A673 (cell line): ENCODE measurements at regions not wholly inside any gene's neighbourhood (a gene's known extent, or its start where the extent isn't known, plus 50 kb on each side); places are given as distances from the start of the nearest gene placed in this dataset.

ENCODE experiments used
- BruUV-seq: library from RNA; stranded (reverse); fragments of 400-500 nt; replicated peaks from 2 replicates; lab custom pipeline; 2021; lab: Mats Ljungman, UMichigan
- CTCF ChIA-PET: fragments of 300-600 bp; sonication (Branson Sonifier 250); formaldehyde crosslinking; loops from one replicate; lab custom pipeline; 2022; ENCODE audit warnings: antibody characterized with exemption; lab: Charles Lee
- POLR2A ChIA-PET: fragments of 300-600 bp; sonication (Branson Sonifier 250); formaldehyde crosslinking; loops from one replicate; lab custom pipeline; 2022; ENCODE audit warnings: antibody characterized with exemption; ENCODE audit not compliant: low non-redundant PET; lab: Charles Lee
- DNase-seq: peaks from one replicate; pipeline ENCODE4 v3.0.0-alpha.2; 2015; ENCODE audit warnings: low spot score
- H3K27ac ChIP-seq: fragments of 200-600 bp; sonication (generic); 2 replicates; pipeline ENCODE4 v1.5.1; 2016; ENCODE audit warnings: mixed run types, low read depth, mild to moderate bottlenecking, mixed read lengths, antibody characterized with exemption, low read length; ENCODE audit not compliant: poor library complexity, severe bottlenecking
- H3K27me3 ChIP-seq: fragments of 200-600 bp; sonication (generic); replicated peaks from 2 replicates; pipeline ENCODE4 v1.6.1; 2017; ENCODE audit warnings: mixed run types, low read depth, mild to moderate bottlenecking, mixed read lengths, antibody characterized with exemption, low read length; ENCODE audit not compliant: insufficient read depth, poor library complexity
- H3K36me3 ChIP-seq: fragments of 200-600 bp; sonication (generic); 2 replicates; pipeline ENCODE4 v1.6.1; 2016; ENCODE audit warnings: mixed run types, mild to moderate bottlenecking, mixed read lengths, antibody characterized with exemption, low read length; ENCODE audit not compliant: insufficient read depth, poor library complexity, severe bottlenecking
- H3K4me1 ChIP-seq: fragments of 200-600 bp; sonication (generic); 2 replicates; pipeline ENCODE4 v1.6.1; 2017; ENCODE audit warnings: mixed run types, mild to moderate bottlenecking, mixed read lengths, antibody characterized with exemption, low read length; ENCODE audit not compliant: insufficient read depth, poor library complexity, severe bottlenecking
- H3K4me3 ChIP-seq: fragments of 200-600 bp; sonication (generic); 2 replicates; pipeline ENCODE4 v1.5.1; 2016; ENCODE audit warnings: low read depth, mixed run types, mild to moderate bottlenecking, mixed read lengths, low read length; ENCODE audit not compliant: poor library complexity, severe bottlenecking
- H3K9me3 ChIP-seq: fragments of 200-600 bp; sonication (generic); 2 replicates; pipeline ENCODE4 v1.6.1; 2016; ENCODE audit warnings: mixed run types, low read depth, mild to moderate bottlenecking, mixed read lengths, antibody characterized with exemption, low read length; ENCODE audit not compliant: poor library complexity, severe bottlenecking
- EZH2 ChIP-seq: fragments of 200-600 bp; sonication (generic); IDR thresholded peaks from 2 replicates; pipeline ENCODE4 v1.6.1; 2017; ENCODE audit warnings: borderline replicate concordance, low read depth, mild to moderate bottlenecking, mixed read lengths, antibody characterized with exemption, low read length; ENCODE audit not compliant: poor library complexity, severe bottlenecking
- intact Hi-C: fragments of 100-400 bp; cut with micrococcal nuclease; formaldehyde crosslinking; loops from one replicate; pipeline ENCODE4 v1.10.0; 2022; ENCODE audit not compliant: unreplicated experiment
- TF ChIP-seq, protein P1 (sequence below): fragments of 300-800, 200-600 bp; sonication (generic); conservative IDR thresholded peaks from 2 replicates; pipeline ENCODE4 v1.5.1; 2017; ENCODE audit warnings: low read depth, mild to moderate bottlenecking, antibody characterized with exemption, low read length, moderate library complexity, mixed read lengths

DNA sequence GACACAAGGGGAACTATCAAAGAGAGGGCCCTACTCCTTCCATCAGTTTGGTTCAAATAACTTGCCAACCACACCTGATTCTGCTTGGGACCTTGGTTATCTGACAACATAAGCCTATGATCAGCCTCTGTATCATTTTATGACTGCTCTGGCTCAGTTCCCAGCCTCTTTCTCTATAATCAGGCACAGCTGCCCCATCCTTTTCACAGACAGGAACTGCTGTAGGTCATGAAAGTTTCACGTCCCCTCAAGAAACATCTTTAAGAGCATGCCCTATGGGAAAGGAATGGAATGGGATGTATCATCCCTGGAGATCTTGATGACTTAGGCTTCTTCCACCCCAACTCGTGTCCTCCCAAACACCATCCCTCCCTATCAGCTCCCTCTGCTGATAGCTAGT lies 243.4 kb downstream of the AR start:
- no peak for TF ChIP-seq EZH2
- TF ChIP-seq, protein P1, sequence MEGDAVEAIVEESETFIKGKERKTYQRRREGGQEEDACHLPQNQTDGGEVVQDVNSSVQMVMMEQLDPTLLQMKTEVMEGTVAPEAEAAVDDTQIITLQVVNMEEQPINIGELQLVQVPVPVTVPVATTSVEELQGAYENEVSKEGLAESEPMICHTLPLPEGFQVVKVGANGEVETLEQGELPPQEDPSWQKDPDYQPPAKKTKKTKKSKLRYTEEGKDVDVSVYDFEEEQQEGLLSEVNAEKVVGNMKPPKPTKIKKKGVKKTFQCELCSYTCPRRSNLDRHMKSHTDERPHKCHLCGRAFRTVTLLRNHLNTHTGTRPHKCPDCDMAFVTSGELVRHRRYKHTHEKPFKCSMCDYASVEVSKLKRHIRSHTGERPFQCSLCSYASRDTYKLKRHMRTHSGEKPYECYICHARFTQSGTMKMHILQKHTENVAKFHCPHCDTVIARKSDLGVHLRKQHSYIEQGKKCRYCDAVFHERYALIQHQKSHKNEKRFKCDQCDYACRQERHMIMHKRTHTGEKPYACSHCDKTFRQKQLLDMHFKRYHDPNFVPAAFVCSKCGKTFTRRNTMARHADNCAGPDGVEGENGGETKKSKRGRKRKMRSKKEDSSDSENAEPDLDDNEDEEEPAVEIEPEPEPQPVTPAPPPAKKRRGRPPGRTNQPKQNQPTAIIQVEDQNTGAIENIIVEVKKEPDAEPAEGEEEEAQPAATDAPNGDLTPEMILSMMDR: no peak
- no TSS peak for BruUV-seq
- Histone ChIP-seq H3K4me3 (no peak overlapping the region), H3K36me3 (no peaks in the 10 kb centered on the region), H3K9me3 (no peaks in the 10 kb centered on the region), H3K27me3 (no peaks in the 10 kb centered on the region), H3K4me1 (no peaks in the 10 kb centered on the region), H3K27ac (no peak overlapping the region)
- DNase-seq: no peak
- ChIA-PET CTCF (no interaction called here), POLR2A (no interaction called here)
- intact Hi-C loops: no loop called here

DNA sequence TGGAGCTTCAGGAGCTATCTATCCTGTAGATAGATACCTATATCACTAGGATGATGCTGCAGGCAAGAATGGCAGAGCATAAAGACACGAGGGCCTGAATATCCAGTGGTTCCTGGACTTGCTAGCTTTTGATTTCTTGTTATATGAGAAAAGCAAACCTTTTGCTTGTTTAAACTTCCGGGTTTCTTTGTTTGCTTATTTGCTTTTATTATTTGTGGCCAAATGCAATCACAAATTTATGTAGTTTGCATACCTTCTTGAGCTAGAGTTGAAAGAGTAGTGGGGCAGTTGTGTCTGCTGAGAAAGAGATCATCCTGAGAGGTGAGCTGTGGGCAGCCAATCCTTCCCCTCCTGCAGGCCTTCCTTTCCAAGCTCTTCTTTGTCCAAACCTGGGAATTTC lies 245.7 kb downstream of the AR start:
- intact Hi-C loops: no loop called here

More for the DNA sequence above, 245.7 kb downstream of the AR start:
- Histone ChIP-seq H3K27ac (no peak overlapping the region), H3K9me3 (peaks cover 1% of the 10 kb centered on the region), H3K4me1 (no peaks in the 10 kb centered on the region), H3K36me3 (no peaks in the 10 kb centered on the region), H3K4me3 (no peak overlapping the region), H3K27me3 (no peaks in the 10 kb centered on the region)
- ChIA-PET POLR2A (no interaction called here), CTCF (no interaction called here)
- no peak for DNase-seq
- TF ChIP-seq, protein P1: no peak
- no peak for TF ChIP-seq EZH2
- no TSS peak for BruUV-seq
